Posterior vena cava (tissue), 2 donors: ENCODE measurements at regions not wholly inside any gene's neighbourhood (a gene's known extent, or its start where the extent isn't known, plus 50 kb on each side); places are given as distances from the start of the nearest gene placed in this dataset.
"Not testable (repeated sequence)": the region's sequence is repeated elsewhere in the genome, so short reads cannot be mapped to it uniquely, and the experiment has no call there.

Experiments
- DNase-seq: peaks from one replicate; pipeline ENCODE4 v3.0.0-alpha.2; 2020; ENCODE audit warnings: low spot score
- intact Hi-C, 2 donors: fragments of 100-400 bp; cut with DNase I; formaldehyde crosslinking; loops; one replicate each; pipeline versions ENCODE4 v1.14.1 to v1.14.2; 2022 to 2023
- donor health status: DM: yes; HTN: yes; CAD: no.
- donor health status: DM: yes; HTN: yes; CAD: no.

GRCh38 chr16:35596467-35596866, 2137.1 kb downstream of the TP53TG3F start:
- no peak for DNase-seq
- intact Hi-C loops, result no loop called here

- DNase-seq, result no peak
- intact Hi-C loops, result no loop called here
Measured at GRCh38 chr16:35598696-35599332, 2139.4 kb downstream of the TP53TG3F start.

GRCh38 chr16:35599429-35600160, 2140.2 kb downstream of the TP53TG3F start:
- intact Hi-C loops, result no loop called here
- no peak for DNase-seq

GRCh38 chr16:35600161-35600555, 2140.7 kb downstream of the TP53TG3F start:
- DNase-seq, intact Hi-C loops: not testable (repeated sequence)

GRCh38 chr16:35602116-35602515, 2142.7 kb downstream of the TP53TG3F start:
- intact Hi-C loops, result no loop called here
- DNase-seq, result no peak

- intact Hi-C loops, DNase-seq: not testable (repeated sequence)
Measured at GRCh38 chr16:35603371-35603770, 2144.0 kb downstream of the TP53TG3F start.

- DNase-seq, result no peak
- intact Hi-C loops, result no loop called here
Measured at GRCh38 chr16:35605921-35606320, 2146.5 kb downstream of the TP53TG3F start.

GRCh38 chr16:35614883-35615282, 2155.5 kb downstream of the TP53TG3F start:
- DNase-seq, intact Hi-C loops: not testable (repeated sequence)

- intact Hi-C loops, DNase-seq: not testable (repeated sequence)
Measured at GRCh38 chr16:35619176-35619575, 2159.8 kb downstream of the TP53TG3F start.

GRCh38 chr16:35626041-35626440, 2166.6 kb downstream of the TP53TG3F start:
- intact Hi-C loops, result no loop called here
- DNase-seq, result no peak

- no peak for DNase-seq
- intact Hi-C loops, result no loop called here
Measured at GRCh38 chr16:35628976-35629375, 2169.6 kb downstream of the TP53TG3F start.

GRCh38 chr16:35631261-35631945, 2172.0 kb downstream of the TP53TG3F start:
- no peak for DNase-seq

GRCh38 chr16:35636480-35637230, 2177.2 kb downstream of the TP53TG3F start:
- intact Hi-C loops, result no loop called here
- no peak for DNase-seq

More at GRCh38 chr16:35631261-35631945, 2172.0 kb downstream of the TP53TG3F start:
- intact Hi-C loops, result no loop called here

GRCh38 chr16:35637683-35638082, 2178.3 kb downstream of the TP53TG3F start:
- intact Hi-C loops, result no loop called here
- no peak for DNase-seq

GRCh38 chr16:35639233-35640205, 2180.1 kb downstream of the TP53TG3F start:
- no peak for DNase-seq
- intact Hi-C loops, result no loop called here

- intact Hi-C loops, result no loop called here
- DNase-seq, result no peak
Measured at GRCh38 chr16:35642322-35642835, 2183.0 kb downstream of the TP53TG3F start.

GRCh38 chr16:35651841-35652240, 2192.4 kb downstream of the TP53TG3F start:
- no peak for DNase-seq
- intact Hi-C loops, result no loop called here

GRCh38 chr16:35664091-35664693, 2204.8 kb downstream of the TP53TG3F start:
- no peak for DNase-seq
- intact Hi-C loops, result no loop called here
